SKM-1 (cell line): ENCODE measurements at regions not wholly inside any gene's neighbourhood (a gene's known extent, or its start where the extent isn't known, plus 50 kb on each side); places are given as distances from the start of the nearest gene placed in this dataset.

Experiments used
- DNase-seq: peaks from one replicate; lab custom pipeline; 2025; ENCODE audit not compliant: unreplicated experiment; lab: John Stamatoyannopoulos, UW

GRCh38 chr15:47283246-47283645, 434.1 kb upstream of the SEMA6D start:
- DNase-seq: no peak

- no peak for DNase-seq
Observed at GRCh38 chr15:47288794-47289193, 428.5 kb upstream of the SEMA6D start.

GRCh38 chr15:47289656-47290055, 427.6 kb upstream of the SEMA6D start:
- no peak for DNase-seq

GRCh38 chr15:47291767-47292166, 425.5 kb upstream of the SEMA6D start:
- no peak for DNase-seq

GRCh38 chr15:47292638-47293190, 424.6 kb upstream of the SEMA6D start:
- DNase-seq: no peak

GRCh38 chr15:47293466-47294162, 423.7 kb upstream of the SEMA6D start:
- DNase-seq: no peak

- DNase-seq: no peak
Observed at GRCh38 chr15:47294765-47295259, 422.5 kb upstream of the SEMA6D start.

- DNase-seq: no peak
Observed at GRCh38 chr15:47296881-47297280, 420.4 kb upstream of the SEMA6D start.

GRCh38 chr15:47299846-47300434, 417.4 kb upstream of the SEMA6D start:
- no peak for DNase-seq

- no peak for DNase-seq
Observed at GRCh38 chr15:47300596-47300995, 416.7 kb upstream of the SEMA6D start.

GRCh38 chr15:47301481-47301880, 415.8 kb upstream of the SEMA6D start:
- no peak for DNase-seq

GRCh38 chr15:47304656-47305055, 412.6 kb upstream of the SEMA6D start:
- DNase-seq: no peak

GRCh38 chr15:47312161-47312560, 405.1 kb upstream of the SEMA6D start:
- DNase-seq: no peak

- DNase-seq: no peak
Observed at GRCh38 chr15:47326410-47327333, 390.6 kb upstream of the SEMA6D start.

- no peak for DNase-seq
Observed at GRCh38 chr15:47331829-47332393, 385.4 kb upstream of the SEMA6D start.

- DNase-seq: no peak
Observed at GRCh38 chr15:47332481-47332880, 384.8 kb upstream of the SEMA6D start.

- DNase-seq: no peak
Observed at GRCh38 chr15:47333734-47334133, 383.6 kb upstream of the SEMA6D start.

GRCh38 chr15:47334805-47335535, 382.3 kb upstream of the SEMA6D start:
- no peak for DNase-seq

- DNase-seq: no peak
Observed at GRCh38 chr15:47337106-47337505, 380.2 kb upstream of the SEMA6D start.

GRCh38 chr15:47337836-47338235, 379.5 kb upstream of the SEMA6D start:
- no peak for DNase-seq
